GM12878 (cell line): ENCODE measurements at regions not wholly inside any gene's neighbourhood (a gene's known extent, or its start where the extent isn't known, plus 50 kb on each side); places are given as distances from the start of the nearest gene placed in this dataset.

Source experiments
- ATAC-seq: fragments of 200-7000 bp; cut with Tn5 transposase; 3 replicates; pipeline ENCODE4 v1.9.1; 2020; ENCODE audit warnings: mild to moderate bottlenecking, moderate library complexity
- BruUV-seq: library from RNA; stranded (reverse); fragments of 400-500 nt; replicated peaks from 2 replicates; lab custom pipeline; 2021; lab: Mats Ljungman, UMichigan
- CTCF ChIA-PET: fragments of 300-600 bp; sonication (Branson Sonifier 250); formaldehyde crosslinking; extraction: SDS; loops from one replicate; lab custom pipeline; 2021; ENCODE audit warnings: inconsistent platforms; lab: Yijun Ruan, JAX
- POLR2A ChIA-PET: fragments of 350-600 bp; formaldehyde crosslinking; extraction: SDS; loops from one replicate; lab custom pipeline; 2021; ENCODE audit warnings: inconsistent platforms; lab: Charles Lee
- RAD21 ChIA-PET: fragments of 300-600 bp; sonication (Branson Sonifier 250); formaldehyde crosslinking; loops from one replicate; lab custom pipeline; 2023; ENCODE audit warnings: antibody characterized with exemption; ENCODE audit not compliant: unreplicated experiment; lab: Charles Lee
- SMC1A ChIA-PET: fragments of 300-600 bp; sonication (Branson Sonifier 250); formaldehyde crosslinking; loops from one replicate; lab custom pipeline; 2023; ENCODE audit not compliant: unreplicated experiment, uncharacterized antibody; lab: Charles Lee
- DNase-seq: peaks from one replicate; pipeline ENCODE4 v3.0.0-alpha.2; 2011; ENCODE audit warnings: low read depth, low spot score
- FAIRE-seq: peaks from 3 replicates; lab custom pipeline; 2011; peaks lifted over from hg19 to GRCh38; lab: Jason Lieb, UNC
- H2AFZ ChIP-seq: 2 replicates; pipeline ENCODE4 v1.6.0; 2011; ENCODE audit warnings: low read depth, low read length, control low read depth; ENCODE audit not compliant: control insufficient read depth
- H3K27ac ChIP-seq: 2 replicates; pipeline ENCODE4 v1.5.1; 2011; ENCODE audit warnings: control low read depth; ENCODE audit not compliant: control insufficient read depth, insufficient read depth
- H3K27me3 ChIP-seq, 2 experiments: replicated peaks in 1 of 2; 2 replicates each; pipeline versions ENCODE4 v1.6.0 to v1.6.1; 2011; ENCODE audit warnings: low read length in 1 of 2; ENCODE audit not compliant: control insufficient read depth in 2 of 2, insufficient read depth in 2 of 2
- H3K36me3 ChIP-seq, 2 experiments: 2 replicates each; pipeline ENCODE4 v1.5.1; 2011; ENCODE audit warnings: low read length in 1 of 2; ENCODE audit not compliant: control insufficient read depth in 2 of 2, insufficient read depth in 2 of 2
- H3K4me1 ChIP-seq: 2 replicates; pipeline ENCODE4 v1.6.1; 2011; ENCODE audit warnings: mild to moderate bottlenecking, low read length, moderate library complexity, mixed read lengths; ENCODE audit not compliant: control insufficient read depth, insufficient read depth
- H3K4me2 ChIP-seq: 2 replicates; pipeline ENCODE4 v1.6.0; 2011; ENCODE audit warnings: control low read depth; ENCODE audit not compliant: control insufficient read depth, insufficient read depth
- H3K4me3 ChIP-seq: fragments of 200-600 bp; sonication (generic); 2 replicates; pipeline ENCODE4 v1.5.1; 2016
- H3K79me2 ChIP-seq: 2 replicates; pipeline ENCODE4 v1.6.0; 2011; ENCODE audit warnings: low read length; ENCODE audit not compliant: control insufficient read depth, insufficient read depth
- H3K9ac ChIP-seq: 2 replicates; pipeline ENCODE4 v1.8.0; 2011; ENCODE audit warnings: low read length, control low read depth, mixed read lengths; ENCODE audit not compliant: control insufficient read depth, insufficient read depth
- H3K9me3 ChIP-seq: replicated peaks from 3 replicates; pipeline ENCODE4 v1.5.1; 2011; ENCODE audit warnings: mild to moderate bottlenecking, low read length; ENCODE audit not compliant: control insufficient read depth, insufficient read depth
- H4K20me1 ChIP-seq: 2 replicates; pipeline ENCODE4 v1.6.0; 2011; ENCODE audit not compliant: control insufficient read depth, insufficient read depth
- CBFB ChIP-seq: IDR thresholded peaks from 2 replicates; pipeline ENCODE4 v1.6.1; 2016; ENCODE audit warnings: antibody characterized with exemption, low read depth
- CEBPB ChIP-seq, 2 experiments: fragments of 150-350 bp in 1 of 2; IDR thresholded peaks; 2 replicates each; pipeline ENCODE4 v1.6.1; 2012 to 2014; ENCODE audit warnings: low read depth in 2 of 2, low read length in 2 of 2, borderline replicate concordance in 1 of 2, inconsistent platforms in 1 of 2
- EZH2 ChIP-seq: IDR thresholded peaks from 2 replicates; pipeline ENCODE4 v1.6.1; 2012; ENCODE audit warnings: low read depth, mild to moderate bottlenecking, control low read depth, inconsistent platforms, low read length, borderline replicate concordance; ENCODE audit not compliant: control insufficient read depth
- JUNB ChIP-seq: IDR thresholded peaks from 2 replicates; pipeline ENCODE4 v1.6.1; 2016; ENCODE audit warnings: antibody characterized with exemption, mild to moderate bottlenecking
- MTA2 ChIP-seq: fragments of 450-650 bp; IDR thresholded peaks from 2 replicates; pipeline ENCODE4 v1.6.1; 2016; ENCODE audit warnings: low read depth, mild to moderate bottlenecking, moderate library complexity
- MXI1 ChIP-seq: fragments of 150-350 bp; IDR thresholded peaks from 2 replicates; pipeline ENCODE4 v1.6.1; 2011; ENCODE audit warnings: low read depth, mild to moderate bottlenecking, inconsistent platforms, low read length, improper control_type of control experiment
- NBN ChIP-seq: fragments of 450-650 bp; IDR thresholded peaks from 2 replicates; pipeline ENCODE4 v1.6.1; 2016
- NR2C1 ChIP-seq: fragments of 450-650 bp; IDR thresholded peaks from 2 replicates; pipeline ENCODE4 v1.6.1; 2017; ENCODE audit warnings: antibody characterized with exemption, mild to moderate bottlenecking, moderate library complexity
- RAD51 ChIP-seq: fragments of 450-650 bp; IDR thresholded peaks from 2 replicates; pipeline ENCODE4 v1.6.1; 2016; ENCODE audit warnings: moderate library complexity, mild to moderate bottlenecking, inconsistent platforms
- RB1 ChIP-seq: fragments of 450-650 bp; formaldehyde crosslinking; IDR thresholded peaks from 2 replicates; pipeline ENCODE4 v1.6.1; 2017; ENCODE audit warnings: mild to moderate bottlenecking, borderline replicate concordance
- RELA ChIP-seq: fragments of 450-650 bp; IDR thresholded peaks from 2 replicates; pipeline ENCODE4 v1.8.0; 2014; ENCODE audit warnings: borderline replicate concordance; ENCODE audit not compliant: partially characterized antibody
- RFX5 ChIP-seq: IDR thresholded peaks from 2 replicates; pipeline ENCODE4 v1.6.1; 2011; ENCODE audit warnings: low read depth, low read length, improper control_type of control experiment
- SIX5 ChIP-seq: IDR thresholded peaks from 2 replicates; pipeline ENCODE4 v1.6.1; 2011; ENCODE audit warnings: mild to moderate bottlenecking, low read depth, low read length, moderate library complexity; ENCODE audit not compliant: severe bottlenecking
- YBX1 ChIP-seq: fragments of 450-650 bp; IDR thresholded peaks from 2 replicates; pipeline ENCODE4 v1.6.1; 2016; ENCODE audit warnings: antibody characterized with exemption
- WGBS: methylation state at CpG from one replicate; pipeline ENCODE4 v1.1.6; 2016; ENCODE audit warnings: low lambda C conversion rate; ENCODE audit not compliant: insufficient replicate concordance, insufficient coverage; ENCODE audit errors: missing lambda C conversion rate; 5-methylcytosine and 5-hydroxymethylcytosine counted together
- in situ Hi-C: fragments of 300-500 bp; cut with MboI; formaldehyde crosslinking; loops from 9 replicates; pipeline ENCODE4 v1.14.3; 2018; ENCODE audit warnings: mixed read lengths
- intact Hi-C: fragments of 100-400 bp; cut with micrococcal nuclease; formaldehyde crosslinking; loops from one replicate; pipeline ENCODE4 v1.14.2; 2022; ENCODE audit not compliant: unreplicated experiment
- TF ChIP-seq, protein P1 (sequence below): IDR thresholded peaks from 2 replicates; pipeline ENCODE4 v1.6.1; 2011; ENCODE audit warnings: low read depth, mild to moderate bottlenecking, low read length, moderate library complexity, borderline replicate concordance; ENCODE audit errors: extremely low read depth

DNA sequence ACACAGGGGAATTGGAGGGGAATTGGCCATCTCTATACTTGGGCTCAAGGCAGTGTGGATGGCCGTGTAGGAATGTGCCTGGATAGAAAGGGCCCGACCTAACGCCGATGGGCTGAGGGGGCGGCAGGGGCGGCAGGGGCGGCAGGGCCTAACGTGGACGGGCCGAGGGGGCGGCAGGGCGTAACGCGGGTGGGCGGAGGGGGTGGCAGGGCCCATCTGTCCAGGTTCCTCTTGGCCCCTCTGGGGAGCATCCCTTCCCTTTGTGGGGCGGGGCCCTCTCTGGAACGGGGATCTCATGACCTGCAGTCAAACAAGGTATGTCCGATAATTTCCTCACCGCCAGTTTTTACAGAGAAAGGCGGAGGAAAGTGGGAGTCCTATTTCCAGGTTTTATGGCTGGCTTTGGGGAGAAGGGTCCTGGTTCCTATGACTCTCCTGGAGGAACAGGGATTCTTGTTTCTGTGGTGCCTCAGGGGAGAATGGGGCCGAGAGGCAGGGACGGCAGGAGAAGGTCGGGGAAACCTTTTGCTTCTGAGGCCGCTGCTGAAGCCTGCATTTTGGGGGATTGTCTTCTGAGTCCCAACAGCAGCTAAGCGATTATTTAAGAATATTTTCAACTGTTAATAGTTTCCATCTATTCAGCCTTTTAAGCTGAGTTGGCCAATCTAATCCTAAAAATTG lies 100.8 kb upstream of the FRMD1 start:
- FAIRE-seq = no peak
- Histone ChIP-seq H3K4me2 (no peak overlapping the region), H2AFZ (no peak overlapping the region), H3K9ac (no peak overlapping the region), H3K27ac (no peak overlapping the region), H3K36me3 (no peaks in the 10 kb centered on the region), H3K9me3 (no peaks in the 10 kb centered on the region), H3K27me3 (no peaks in the 10 kb centered on the region), H3K4me3 (no peak overlapping the region), H3K4me1 (no peaks in the 10 kb centered on the region), H4K20me1 (no peaks in the 10 kb centered on the region), H3K79me2 (no peaks in the 10 kb centered on the region)
- in situ Hi-C loops (no loop called here), intact Hi-C loops (no loop called here)
- BruUV-seq = no TSS peak
- no peak for ATAC-seq
- POLR2A ChIA-PET = no interaction called here
- no peak for DNase-seq
- no peak for TF ChIP-seq CEBPB (IDR thresholded peaks at IDR 0.05; ENCODE audit: borderline replicate concordance in 1 of 2, low read depth in 2 of 2, low read length in 2 of 2)
- no peak for TF ChIP-seq RELA
- TF ChIP-seq RB1 = no peak
- TF ChIP-seq NBN = no peak
- TF ChIP-seq EZH2 = no peak
- SMC1A ChIA-PET = no interaction called here
- 61% methylated on average over 14 of the region's 25 CpGs for WGBS
- RAD21 ChIA-PET = no interaction called here
- CTCF ChIA-PET = no interaction called here

DNA sequence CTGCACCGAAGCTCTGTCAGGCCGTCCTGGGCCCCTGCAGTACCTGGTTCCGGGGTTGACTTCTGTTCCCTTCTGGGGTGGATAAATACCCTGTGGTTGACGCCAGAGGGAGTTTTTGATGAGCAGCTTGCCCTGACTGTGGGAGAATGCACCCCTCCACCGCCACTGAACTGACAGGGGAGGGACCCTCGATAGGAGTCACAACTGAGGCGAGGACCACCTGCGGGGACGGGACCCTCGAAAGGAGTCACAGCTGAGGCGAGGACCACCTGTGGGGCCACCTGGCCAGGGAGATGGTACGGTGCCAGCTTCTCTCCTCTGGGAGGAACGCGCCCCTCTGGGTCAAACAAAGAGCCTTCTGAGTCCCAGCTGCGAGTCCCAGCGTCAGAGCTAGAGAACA lies 100.1 kb upstream of the FRMD1 start:
- intact Hi-C loops (no loop called here), in situ Hi-C loops (no loop called here)
- 40% methylated on average over 16 of the region's 16 CpGs for WGBS
- H3K4me1 ChIP-seq = no peaks in the 10 kb centered on the region
- ChIA-PET SMC1A (no interaction called here), POLR2A (no interaction called here), CTCF (no interaction called here), RAD21 (no interaction called here)
- no peak overlapping the region for H3K4me2 ChIP-seq
- no peak overlapping the region for H3K27ac ChIP-seq
- no peaks in the 10 kb centered on the region for H3K36me3 ChIP-seq
- H3K9ac ChIP-seq = no peak overlapping the region
- FAIRE-seq (no peak), ATAC-seq (no peak), DNase-seq (no peak)
- no TSS peak for BruUV-seq
- H3K79me2 ChIP-seq = no peaks in the 10 kb centered on the region
- no peaks in the 10 kb centered on the region for H3K9me3 ChIP-seq
- no peak for TF ChIP-seq SIX5
- TF ChIP-seq RFX5 = no peak
- no peak for TF ChIP-seq NR2C1
- TF ChIP-seq MXI1 = no peak
- TF ChIP-seq, protein P1, sequence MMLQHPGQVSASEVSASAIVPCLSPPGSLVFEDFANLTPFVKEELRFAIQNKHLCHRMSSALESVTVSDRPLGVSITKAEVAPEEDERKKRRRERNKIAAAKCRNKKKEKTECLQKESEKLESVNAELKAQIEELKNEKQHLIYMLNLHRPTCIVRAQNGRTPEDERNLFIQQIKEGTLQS = no peak
- no peak for TF ChIP-seq EZH2
- no peak for TF ChIP-seq CBFB
- TF ChIP-seq JUNB = no peak
- TF ChIP-seq MTA2 = no peak
- TF ChIP-seq RAD51 = no peak
- no peak for TF ChIP-seq YBX1
- no peaks in the 10 kb centered on the region for H4K20me1 ChIP-seq
- no peaks in the 10 kb centered on the region for H3K27me3 ChIP-seq
- H2AFZ ChIP-seq = no peak overlapping the region
- H3K4me3 ChIP-seq = no peak overlapping the region
